SK-N-SH (cell line): ENCODE measurements at regions not wholly inside any gene's neighbourhood (a gene's known extent, or its start where the extent isn't known, plus 50 kb on each side); places are given as distances from the start of the nearest gene placed in this dataset.

Source experiments
- CTCF ChIA-PET: fragments of 300-600, 350-600 bp; formaldehyde crosslinking; extraction: SDS; loops from one replicate; lab custom pipeline; 2021; lab: Yijun Ruan, JAX
- POLR2A ChIA-PET: fragments of 350-600 bp; sonication (Branson Sonifier 250); formaldehyde crosslinking; extraction: SDS; loops from one replicate; lab custom pipeline; 2020; ENCODE audit warnings: antibody characterized with exemption, inconsistent platforms; lab: Yijun Ruan, JAX
- DNase-seq: peaks from one replicate; pipeline ENCODE4 v3.0.0; 2012
- H2AFZ ChIP-seq: fragments of 200-600 bp; sonication (generic); 2 replicates; pipeline ENCODE4 v1.8.1; 2016; ENCODE audit warnings: antibody characterized with exemption, mild to moderate bottlenecking, low read depth
- H3F3A ChIP-seq: fragments of 200-600 bp; sonication (generic); replicated peaks from 2 replicates; pipeline ENCODE3; 2016; ENCODE audit warnings: antibody characterized with exemption, mild to moderate bottlenecking; ENCODE audit not compliant: insufficient read depth
- H3K27ac ChIP-seq, 2 experiments: fragments of 200-500 bp in 1 of 2; fragments of 200-600 bp in 1 of 2; sonication (Bioruptor generic) in 1 of 2; sonication (generic), shearing (Covaris generic) in 1 of 2; 2 replicates each; pipeline versions ENCODE4 v1.5.1 to v1.6.1; 2014 to 2016; ENCODE audit warnings: low read depth in 2 of 2, inconsistent platforms in 1 of 2, low read length in 1 of 2, mild to moderate bottlenecking in 1 of 2, mixed read lengths in 1 of 2
- H3K27me3 ChIP-seq: fragments of 200-600 bp; sonication (generic), shearing (Covaris generic); 2 replicates; pipeline ENCODE4 v1.6.1; 2016; ENCODE audit warnings: mixed run types; ENCODE audit not compliant: insufficient read depth
- H3K36me3 ChIP-seq, 2 experiments: fragments of 200-500 bp in 1 of 2; fragments of 200-600 bp in 1 of 2; sonication (Bioruptor generic) in 1 of 2; sonication (generic) in 1 of 2; replicated peaks in 1 of 2; 2 replicates each; pipeline versions ENCODE3 to v1.5.1; 2014 to 2016; ENCODE audit warnings: low read length in 1 of 2, mild to moderate bottlenecking in 1 of 2; ENCODE audit not compliant: insufficient read depth in 2 of 2, control insufficient read depth in 1 of 2
- H3K4me1 ChIP-seq, 2 experiments: fragments of 200-500 bp in 1 of 2; fragments of 200-600 bp in 1 of 2; sonication (Bioruptor generic) in 1 of 2; sonication (generic), shearing (Covaris generic) in 1 of 2; 2 replicates each; pipeline versions ENCODE4 v1.5.1 to v1.6.1; 2014 to 2016; ENCODE audit warnings: low read depth in 1 of 2, low read length in 1 of 2, mixed run types in 1 of 2; ENCODE audit not compliant: insufficient read depth in 2 of 2, control insufficient read depth in 1 of 2
- H3K4me2 ChIP-seq: fragments of 200-600 bp; sonication (generic), shearing (Covaris generic); 2 replicates; pipeline ENCODE4 v1.6.1; 2017; ENCODE audit warnings: mixed run types
- H3K4me3 ChIP-seq, 2 experiments: fragments of 200-500 bp in 1 of 2; fragments of 200-600 bp in 1 of 2; sonication (Bioruptor generic) in 1 of 2; sonication (generic), shearing (Covaris generic) in 1 of 2; 2 replicates each; pipeline versions ENCODE4 v1.5.1 to v1.8.1; 2014 to 2016; ENCODE audit warnings: low read depth in 2 of 2, inconsistent platforms in 1 of 2, low read length in 1 of 2, mild to moderate bottlenecking in 1 of 2, mixed read lengths in 1 of 2, moderate library complexity in 1 of 2
- H3K79me2 ChIP-seq: fragments of 200-600 bp; sonication (generic); 2 replicates; pipeline ENCODE4 v1.8.1; 2017; ENCODE audit warnings: mild to moderate bottlenecking; ENCODE audit not compliant: insufficient read depth
- H3K9ac ChIP-seq: fragments of 200-600 bp; sonication (generic); 2 replicates; pipeline ENCODE4 v1.6.1; 2017; ENCODE audit warnings: mixed run types
- H3K9me2 ChIP-seq: fragments of 200-600 bp; sonication (generic); 2 replicates; pipeline ENCODE4 v1.6.1; 2017; ENCODE audit warnings: mixed run types
- H3K9me3 ChIP-seq: fragments of 200-600 bp; sonication (generic); 2 replicates; pipeline ENCODE4 v1.6.1; 2017; ENCODE audit warnings: mixed run types, mild to moderate bottlenecking, moderate library complexity
- H4K20me1 ChIP-seq: fragments of 200-600 bp; sonication (generic); 2 replicates; pipeline ENCODE4 v1.6.1; 2017; ENCODE audit warnings: mild to moderate bottlenecking, mixed run types; ENCODE audit not compliant: insufficient read depth
- EP300 ChIP-seq, 2 experiments: IDR thresholded peaks; 2 replicates each; pipeline versions ENCODE4 v1.4.0 to v1.6.1; 2012; ENCODE audit warnings: borderline replicate concordance in 1 of 2, low read depth in 1 of 2, low read length in 1 of 2
- FOXJ3 ChIP-seq: sonication (generic); formaldehyde crosslinking; IDR thresholded peaks from 2 replicates; pipeline ENCODE4 v1.5.1; 2020; ENCODE audit warnings: mild to moderate bottlenecking, missing genetic modification reagents
- GABPA ChIP-seq: IDR thresholded peaks from 2 replicates; pipeline ENCODE4 v1.4.0; 2012; ENCODE audit warnings: low read depth, mild to moderate bottlenecking
- MEF2A ChIP-seq: IDR thresholded peaks from 2 replicates; pipeline ENCODE4 v1.4.0; 2012; ENCODE audit warnings: low read depth, borderline replicate concordance
- NFIC ChIP-seq: IDR thresholded peaks from 2 replicates; pipeline ENCODE4 v1.4.0; 2012; ENCODE audit warnings: borderline replicate concordance
- NRF1 ChIP-seq: IDR thresholded peaks from 2 replicates; pipeline ENCODE4 v1.6.1; 2012; ENCODE audit warnings: low read depth, mild to moderate bottlenecking, low read length
- POLR2AphosphoS5 ChIP-seq: IDR thresholded peaks from 2 replicates; pipeline ENCODE4 v1.6.1; 2012; ENCODE audit warnings: low read depth, low read length
- RAD21 ChIP-seq: IDR thresholded peaks from 2 replicates; pipeline ENCODE4 v1.6.1; 2012; ENCODE audit warnings: mild to moderate bottlenecking, low read length
- RFX5 ChIP-seq: IDR thresholded peaks from 2 replicates; pipeline ENCODE4 v1.6.1; 2012; ENCODE audit warnings: mild to moderate bottlenecking, improper control_type of control experiment, low read length
- RXRA ChIP-seq: IDR thresholded peaks from 2 replicates; pipeline ENCODE4 v1.4.0; 2012; ENCODE audit warnings: low read depth, mild to moderate bottlenecking, borderline replicate concordance
- SIN3A ChIP-seq: IDR thresholded peaks from 2 replicates; pipeline ENCODE4 v1.6.1; 2012; ENCODE audit warnings: low read depth, mild to moderate bottlenecking, low read length, moderate library complexity, borderline replicate concordance
- TAF1 ChIP-seq: IDR thresholded peaks from 2 replicates; pipeline ENCODE4 v1.6.1; 2012; ENCODE audit warnings: low read depth, mild to moderate bottlenecking, low read length, moderate library complexity, borderline replicate concordance
- WGBS: methylation state at CpG from one replicate; pipeline ENCODE4 v1.1.6; 2017; ENCODE audit warnings: low lambda C conversion rate; 5-methylcytosine and 5-hydroxymethylcytosine counted together
- TF ChIP-seq, protein P1 (sequence below): IDR thresholded peaks from 2 replicates; pipeline ENCODE4 v1.4.0; 2012; ENCODE audit warnings: low read depth, borderline replicate concordance
- TF ChIP-seq, protein P2 (sequence below): fragments of 150-350 bp; IDR thresholded peaks from 2 replicates; pipeline ENCODE4 v1.6.1; 2016; ENCODE audit warnings: mild to moderate bottlenecking, low read depth, low read length
- TF ChIP-seq, protein P3 (sequence below): fragments of 150-350 bp; IDR thresholded peaks from 2 replicates; pipeline ENCODE4 v1.6.1; 2017; ENCODE audit warnings: antibody characterized with exemption, low read length, low read depth, borderline replicate concordance
- TF ChIP-seq, protein P4 (sequence below): IDR thresholded peaks from 2 replicates; pipeline ENCODE4 v1.4.0; 2012; ENCODE audit warnings: low read depth, borderline replicate concordance
- TF ChIP-seq, protein P5 (sequence below): IDR thresholded peaks from 2 replicates; pipeline ENCODE4 v1.4.0; 2012; ENCODE audit warnings: low read depth

DNA sequence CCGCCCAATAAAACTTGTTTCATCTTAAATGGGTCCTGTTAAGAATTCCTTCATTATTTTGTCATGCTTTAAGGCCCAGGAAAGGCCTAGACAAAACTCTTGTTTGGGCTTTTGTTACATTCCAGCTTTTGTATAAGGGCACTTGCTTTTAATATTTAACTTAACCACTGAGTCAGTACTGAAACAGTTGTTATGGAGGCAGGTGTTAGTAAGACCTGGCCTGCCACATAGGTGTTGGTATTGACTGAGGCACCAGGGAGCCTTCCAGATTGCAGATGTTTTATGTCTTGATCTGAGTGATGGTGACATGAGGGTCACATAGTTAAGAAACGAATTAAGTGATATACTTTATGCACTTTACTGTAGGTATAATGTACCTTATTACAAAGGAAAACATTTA, 274.9 kb upstream of the TGFBR2 start:
- DNase-seq: no peak
- Histone ChIP-seq H3K27me3 (no peaks in the 10 kb centered on the region), H3K36me3 (peaks cover 0 to 3% of the 10 kb centered on the region in 2 experiments), H4K20me1 (no peaks in the 10 kb centered on the region), H3K4me3 (no peak overlapping the region), H3K4me2 (no peak overlapping the region), H3K9ac (no peak overlapping the region), H3K4me1 (no peaks in the 10 kb centered on the region), H3K79me2 (no peaks in the 10 kb centered on the region), H3K27ac (no peak overlapping the region), H2AFZ (no peak overlapping the region), H3K9me3 (no peaks in the 10 kb centered on the region), H3K9me2 (no peaks in the 10 kb centered on the region), H3F3A (peaks cover 23% of the 10 kb centered on the region)
- TF ChIP-seq, protein P1, sequence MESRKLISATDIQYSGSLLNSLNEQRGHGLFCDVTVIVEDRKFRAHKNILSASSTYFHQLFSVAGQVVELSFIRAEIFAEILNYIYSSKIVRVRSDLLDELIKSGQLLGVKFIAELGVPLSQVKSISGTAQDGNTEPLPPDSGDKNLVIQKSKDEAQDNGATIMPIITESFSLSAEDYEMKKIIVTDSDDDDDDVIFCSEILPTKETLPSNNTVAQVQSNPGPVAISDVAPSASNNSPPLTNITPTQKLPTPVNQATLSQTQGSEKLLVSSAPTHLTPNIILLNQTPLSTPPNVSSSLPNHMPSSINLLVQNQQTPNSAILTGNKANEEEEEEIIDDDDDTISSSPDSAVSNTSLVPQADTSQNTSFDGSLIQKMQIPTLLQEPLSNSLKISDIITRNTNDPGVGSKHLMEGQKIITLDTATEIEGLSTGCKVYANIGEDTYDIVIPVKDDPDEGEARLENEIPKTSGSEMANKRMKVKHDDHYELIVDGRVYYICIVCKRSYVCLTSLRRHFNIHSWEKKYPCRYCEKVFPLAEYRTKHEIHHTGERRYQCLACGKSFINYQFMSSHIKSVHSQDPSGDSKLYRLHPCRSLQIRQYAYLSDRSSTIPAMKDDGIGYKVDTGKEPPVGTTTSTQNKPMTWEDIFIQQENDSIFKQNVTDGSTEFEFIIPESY: no peak
- TF ChIP-seq, protein P2, sequence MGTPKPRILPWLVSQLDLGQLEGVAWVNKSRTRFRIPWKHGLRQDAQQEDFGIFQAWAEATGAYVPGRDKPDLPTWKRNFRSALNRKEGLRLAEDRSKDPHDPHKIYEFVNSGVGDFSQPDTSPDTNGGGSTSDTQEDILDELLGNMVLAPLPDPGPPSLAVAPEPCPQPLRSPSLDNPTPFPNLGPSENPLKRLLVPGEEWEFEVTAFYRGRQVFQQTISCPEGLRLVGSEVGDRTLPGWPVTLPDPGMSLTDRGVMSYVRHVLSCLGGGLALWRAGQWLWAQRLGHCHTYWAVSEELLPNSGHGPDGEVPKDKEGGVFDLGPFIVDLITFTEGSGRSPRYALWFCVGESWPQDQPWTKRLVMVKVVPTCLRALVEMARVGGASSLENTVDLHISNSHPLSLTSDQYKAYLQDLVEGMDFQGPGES: no peak
- TF ChIP-seq TAF1 (no peak), FOXJ3 (CRISPR knock-in tag) (no peak), SIN3A (no peak), RXRA (no peak), MEF2A (no peak), NFIC (no peak), GABPA (no peak), NRF1 (no peak), RAD21 (no peak), EP300 (IDR thresholded peaks at IDR 0.05; ENCODE audit: borderline replicate concordance in 1 of 2, low read depth in 1 of 2, low read length in 1 of 2) (no peak)
- ChIA-PET CTCF (no interaction called here), POLR2A (no interaction called here)
- 84% methylated on average over 2 of the region's 2 CpGs for WGBS

DNA sequence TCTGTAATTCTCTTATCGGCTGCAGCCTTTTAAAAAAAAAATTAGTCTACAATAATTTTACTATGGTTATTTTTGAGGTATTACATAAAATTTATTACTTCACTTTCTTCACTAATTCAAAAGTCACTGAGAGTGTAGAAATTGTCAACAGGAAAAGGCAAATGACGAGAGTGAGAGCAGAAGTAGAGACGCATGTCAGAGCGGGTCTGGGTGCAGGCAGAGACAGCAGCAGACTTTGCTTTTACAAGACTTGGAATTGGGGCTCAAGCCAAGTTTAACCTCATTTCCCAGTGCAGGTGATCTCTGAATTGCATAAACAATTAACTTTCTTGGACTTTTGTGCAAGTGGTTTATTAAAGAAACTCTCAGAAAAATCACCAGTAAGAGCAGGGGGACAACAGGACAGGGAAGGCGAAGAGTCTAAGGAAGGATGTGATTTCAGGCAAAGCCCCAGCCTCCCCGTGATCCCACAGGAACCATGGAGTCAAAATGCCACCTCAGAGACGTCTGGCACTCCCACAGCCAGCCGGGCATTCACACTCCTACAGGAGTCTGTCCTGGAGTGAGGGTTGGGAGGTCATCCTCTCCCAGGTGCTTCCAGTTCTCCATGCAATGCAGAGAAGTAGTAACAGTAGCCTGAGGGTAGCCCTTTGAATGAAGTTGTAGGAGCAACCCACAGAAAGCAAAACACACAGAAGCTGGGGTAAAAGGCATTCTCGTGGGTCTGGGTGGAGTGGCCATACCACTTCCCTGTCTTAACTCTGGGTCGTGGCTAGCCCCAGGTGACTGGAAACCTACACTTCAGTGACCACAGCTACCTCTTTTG, 274.0 kb upstream of the TGFBR2 start:
- H3K27me3 ChIP-seq: no peaks in the 10 kb centered on the region
- peaks cover 23% of the 10 kb centered on the region for H3F3A ChIP-seq
- H3K4me1 ChIP-seq: no peaks in the 10 kb centered on the region
- H3K79me2 ChIP-seq: no peaks in the 10 kb centered on the region
- H4K20me1 ChIP-seq: no peaks in the 10 kb centered on the region
- no peak overlapping the region for H3K27ac ChIP-seq
- no peak overlapping the region for H3K9ac ChIP-seq
- H3K9me2 ChIP-seq: no peaks in the 10 kb centered on the region
- ChIA-PET CTCF (interaction anchor here (1.2 to 1.5 kb wide), 2 partner anchors 13 to 38 kb away, joined by 3 to 4 read pairs; no protein-coding TSS in a partner anchor), POLR2A (no interaction called here)
- H3K4me2 ChIP-seq: no peak overlapping the region
- no peak overlapping the region for H3K4me3 ChIP-seq
- no peaks in the 10 kb centered on the region for H3K9me3 ChIP-seq
- no peak overlapping the region for H2AFZ ChIP-seq
- DNase-seq: no peak
- H3K36me3 ChIP-seq: peaks cover 0 to 3% of the 10 kb centered on the region in 2 experiments
- 94% methylated on average over 10 of the region's 10 CpGs for WGBS
- TF ChIP-seq POLR2AphosphoS5: no peak
- no peak for TF ChIP-seq RAD21
- TF ChIP-seq, protein P3, sequence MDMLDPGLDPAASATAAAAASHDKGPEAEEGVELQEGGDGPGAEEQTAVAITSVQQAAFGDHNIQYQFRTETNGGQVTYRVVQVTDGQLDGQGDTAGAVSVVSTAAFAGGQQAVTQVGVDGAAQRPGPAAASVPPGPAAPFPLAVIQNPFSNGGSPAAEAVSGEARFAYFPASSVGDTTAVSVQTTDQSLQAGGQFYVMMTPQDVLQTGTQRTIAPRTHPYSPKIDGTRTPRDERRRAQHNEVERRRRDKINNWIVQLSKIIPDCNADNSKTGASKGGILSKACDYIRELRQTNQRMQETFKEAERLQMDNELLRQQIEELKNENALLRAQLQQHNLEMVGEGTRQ: no peak
- TF ChIP-seq, protein P4, sequence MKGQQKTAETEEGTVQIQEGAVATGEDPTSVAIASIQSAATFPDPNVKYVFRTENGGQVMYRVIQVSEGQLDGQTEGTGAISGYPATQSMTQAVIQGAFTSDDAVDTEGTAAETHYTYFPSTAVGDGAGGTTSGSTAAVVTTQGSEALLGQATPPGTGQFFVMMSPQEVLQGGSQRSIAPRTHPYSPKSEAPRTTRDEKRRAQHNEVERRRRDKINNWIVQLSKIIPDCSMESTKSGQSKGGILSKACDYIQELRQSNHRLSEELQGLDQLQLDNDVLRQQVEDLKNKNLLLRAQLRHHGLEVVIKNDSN: no peak
- TF ChIP-seq, protein P5, sequence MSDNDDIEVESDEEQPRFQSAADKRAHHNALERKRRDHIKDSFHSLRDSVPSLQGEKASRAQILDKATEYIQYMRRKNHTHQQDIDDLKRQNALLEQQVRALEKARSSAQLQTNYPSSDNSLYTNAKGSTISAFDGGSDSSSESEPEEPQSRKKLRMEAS: no peak
- TF ChIP-seq SIN3A: no peak
- TF ChIP-seq NRF1: no peak
- TF ChIP-seq RFX5: no peak
- TF ChIP-seq TAF1: no peak
